Stomach (tissue), 8 donors: ENCODE measurements at regions not wholly inside any gene's neighbourhood (a gene's known extent, or its start where the extent isn't known, plus 50 kb on each side); places are given as distances from the start of the nearest gene placed in this dataset.
A peak's percentile ranks its signal among the peaks of the same experiment; 100 is the strongest.

Experiments
- DNase-seq, 2 donors: peaks; one replicate each; pipeline versions ENCODE4 v3.0.0 to v3.0.0-alpha.2; 2013 to 2019
- H3K27ac ChIP-seq, 5 donors: fragments of 200-600 bp in 4 of 5; sonication (generic) in 4 of 5; one replicate each; pipeline ENCODE4 v1.5.1; 2013 to 2019; ENCODE audit warnings: mild to moderate bottlenecking in 1 of 5, moderate library complexity in 1 of 5
- H3K27me3 ChIP-seq, 3 donors: fragments of 200-600 bp; sonication (generic); one replicate each; pipeline ENCODE4 v1.5.1; 2017 to 2019; ENCODE audit warnings: mixed run types in 1 of 3
- H3K36me3 ChIP-seq, 4 donors: fragments of 200-600 bp; sonication (generic); 1 replicate in 3 of 4; 2 replicates in 1 of 4; pipeline ENCODE4 v1.5.1; 2016 to 2019
- H3K4me1 ChIP-seq, 4 donors: fragments of 200-600 bp; sonication (generic); one replicate each; pipeline ENCODE4 v1.5.1; 2016 to 2019
- H3K4me3 ChIP-seq, 4 donors: fragments of 200-600 bp; sonication (generic) in 3 of 4; one replicate each; pipeline ENCODE4 v1.5.1; 2016 to 2019; ENCODE audit warnings: mild to moderate bottlenecking in 1 of 4
- H3K9me3 ChIP-seq, 4 donors: fragments of 200-600 bp; sonication (generic); one replicate each; pipeline ENCODE4 v1.5.1; 2016 to 2019
- EP300 ChIP-seq: sonication (generic); formaldehyde crosslinking; IDR thresholded peaks from one replicate; pipeline ENCODE4 v1.6.1; 2017; ENCODE audit warnings: antibody characterized with exemption
- POLR2A ChIP-seq, 4 donors: fragments of 450-650 bp; IDR thresholded peaks; one replicate each; pipeline ENCODE4 v1.6.1; 2016; ENCODE audit warnings: antibody characterized with exemption in 4 of 4, control low read depth in 2 of 4, mild to moderate bottlenecking in 1 of 4, moderate library complexity in 1 of 4
- POLR2AphosphoS5 ChIP-seq, 3 donors: sonication (generic); formaldehyde crosslinking; IDR thresholded peaks; one replicate each; pipeline ENCODE4 v1.6.1; 2016; ENCODE audit warnings: antibody characterized with exemption in 3 of 3
- WGBS, 5 donors: extraction: QIAGEN DNeasy Blood & Tissue Kit in 3 of 5; methylation state at CpG; one replicate each; pipeline versions ENCODE4 v1.1.5 to v1.1.7; 2013 to 2018; 5-methylcytosine and 5-hydroxymethylcytosine counted together
- intact Hi-C: fragments of 100-400 bp; cut with DNase I; formaldehyde crosslinking; loops from one replicate; pipeline ENCODE4 v1.15.1; 2023; ENCODE audit warnings: low total_unique reads
- TF ChIP-seq, protein P1 (sequence below), 7 experiments: fragments of 450-650 bp in 4 of 7; fragments of 200-600 bp in 3 of 7; sonication (generic) in 3 of 7; IDR thresholded peaks; one replicate each; pipeline ENCODE4 v1.5.1; 2016 to 2019; ENCODE audit warnings: antibody characterized with exemption in 7 of 7, control low read depth in 2 of 7, mild to moderate bottlenecking in 1 of 7
- donor health status: healthy with polysubstance abuse.
- donor health status: Bipolar disorder and iron deficiency.
- donor health status: healthy.

DNA sequence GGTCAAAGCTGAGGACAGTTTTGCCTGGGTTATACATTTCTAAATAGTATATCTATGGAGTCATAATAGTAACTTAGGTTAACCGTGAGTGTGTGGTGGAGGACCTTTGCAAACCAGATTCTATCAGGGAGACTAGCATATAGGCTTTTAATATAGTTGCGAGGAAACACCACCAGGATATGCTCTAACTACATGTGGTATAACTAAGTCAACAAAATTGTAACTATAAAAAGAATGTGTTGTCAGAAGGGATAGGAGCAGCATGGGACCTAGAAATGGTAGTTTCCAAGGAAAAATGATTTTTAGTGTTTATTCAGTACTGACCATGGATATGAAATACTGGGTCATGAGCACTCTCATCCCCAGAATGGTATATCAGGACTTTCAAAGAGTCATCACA lies 338.1 kb downstream of the TGFB2 start:
- Histone ChIP-seq H3K4me3 (no peak overlapping the region), H3K4me1 (no peaks in the 10 kb centered on the region), H3K27ac (no peak overlapping the region), H3K36me3 (no peaks in the 10 kb centered on the region), H3K9me3 (no peaks in the 10 kb centered on the region), H3K27me3 (no peaks in the 10 kb centered on the region)
- WGBS, 5 donors, result 42 to 88% (median 66%) methylated on average over 2 of the region's 2 CpGs
- TF ChIP-seq, protein P1, sequence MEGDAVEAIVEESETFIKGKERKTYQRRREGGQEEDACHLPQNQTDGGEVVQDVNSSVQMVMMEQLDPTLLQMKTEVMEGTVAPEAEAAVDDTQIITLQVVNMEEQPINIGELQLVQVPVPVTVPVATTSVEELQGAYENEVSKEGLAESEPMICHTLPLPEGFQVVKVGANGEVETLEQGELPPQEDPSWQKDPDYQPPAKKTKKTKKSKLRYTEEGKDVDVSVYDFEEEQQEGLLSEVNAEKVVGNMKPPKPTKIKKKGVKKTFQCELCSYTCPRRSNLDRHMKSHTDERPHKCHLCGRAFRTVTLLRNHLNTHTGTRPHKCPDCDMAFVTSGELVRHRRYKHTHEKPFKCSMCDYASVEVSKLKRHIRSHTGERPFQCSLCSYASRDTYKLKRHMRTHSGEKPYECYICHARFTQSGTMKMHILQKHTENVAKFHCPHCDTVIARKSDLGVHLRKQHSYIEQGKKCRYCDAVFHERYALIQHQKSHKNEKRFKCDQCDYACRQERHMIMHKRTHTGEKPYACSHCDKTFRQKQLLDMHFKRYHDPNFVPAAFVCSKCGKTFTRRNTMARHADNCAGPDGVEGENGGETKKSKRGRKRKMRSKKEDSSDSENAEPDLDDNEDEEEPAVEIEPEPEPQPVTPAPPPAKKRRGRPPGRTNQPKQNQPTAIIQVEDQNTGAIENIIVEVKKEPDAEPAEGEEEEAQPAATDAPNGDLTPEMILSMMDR (IDR thresholded peaks at IDR 0.05), result no peak
- no peak for TF ChIP-seq EP300
- no peak for TF ChIP-seq POLR2A (IDR thresholded peaks at IDR 0.05)
- no peak for TF ChIP-seq POLR2AphosphoS5 (IDR thresholded peaks at IDR 0.05)
- no peak for DNase-seq
- intact Hi-C loops, result no loop called here

DNA sequence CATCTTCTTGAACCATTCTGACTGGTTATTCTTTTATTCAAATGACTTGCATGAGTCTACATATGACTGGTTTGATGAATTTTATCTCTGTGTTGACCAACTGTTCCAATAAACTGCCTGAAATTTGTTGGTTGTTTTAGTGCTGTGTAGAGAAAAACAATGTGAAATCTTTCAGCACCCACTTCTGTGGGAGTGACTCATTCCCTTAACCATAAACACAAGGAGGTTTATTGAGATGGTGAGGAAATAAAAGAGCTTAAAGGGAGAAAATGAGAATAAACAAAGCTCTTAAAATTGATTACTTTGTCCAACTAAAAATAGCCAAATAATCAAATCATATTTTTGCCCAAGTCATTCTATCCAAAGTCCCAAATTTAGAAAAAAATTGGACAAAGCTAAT lies 341.1 kb downstream of the TGFB2 start:
- H3K27me3 ChIP-seq, result no peaks in the 10 kb centered on the region
- H3K9me3 ChIP-seq, result peaks cover 0 to 3% (median 0%) of the 10 kb centered on the region in 4 donors
- H3K4me3 ChIP-seq, result no peak overlapping the region
- H3K4me1 ChIP-seq, result no peaks in the 10 kb centered on the region
- H3K27ac ChIP-seq, result peak overlapping the region in 1 of 5 donors; percentile 21
- DNase-seq, result no peak
- TF ChIP-seq POLR2A (IDR thresholded peaks at IDR 0.05), result no peak
- no peak for TF ChIP-seq POLR2AphosphoS5 (IDR thresholded peaks at IDR 0.05)
- TF ChIP-seq, protein P1 (IDR thresholded peaks at IDR 0.05), result no peak
- no peak for TF ChIP-seq EP300
- intact Hi-C loops, result no loop called here
- H3K36me3 ChIP-seq, result no peaks in the 10 kb centered on the region

DNA sequence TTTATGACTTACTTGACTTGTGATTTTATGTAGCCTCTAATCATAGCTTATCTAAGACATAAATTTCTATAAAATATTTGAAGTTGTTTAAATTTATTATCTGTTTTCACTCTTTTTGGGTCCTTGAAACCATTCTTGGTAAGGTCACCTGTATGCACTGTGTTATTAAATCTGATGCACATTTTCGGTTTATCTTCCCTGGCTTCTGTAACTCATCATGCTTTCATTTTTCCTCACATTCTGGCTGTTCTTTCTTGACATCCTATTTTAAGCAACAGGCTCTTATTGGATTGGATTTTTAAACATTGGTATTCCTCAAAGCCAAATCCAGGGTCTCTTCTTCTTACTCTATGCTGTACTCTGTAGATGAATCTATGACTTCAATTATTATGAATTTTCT lies 341.6 kb downstream of the TGFB2 start:
- TF ChIP-seq EP300, result no peak
- Histone ChIP-seq H3K9me3 (peaks cover 0 to 3% (median 0%) of the 10 kb centered on the region in 4 donors), H3K27me3 (no peaks in the 10 kb centered on the region), H3K27ac (no peak overlapping the region), H3K4me1 (no peaks in the 10 kb centered on the region), H3K4me3 (no peak overlapping the region), H3K36me3 (no peaks in the 10 kb centered on the region)
- intact Hi-C loops, result no loop called here
- no peak for DNase-seq
- 65 to 94% (median 78%) methylated on average over 1 of the region's 1 CpG for WGBS, 5 donors

DNA sequence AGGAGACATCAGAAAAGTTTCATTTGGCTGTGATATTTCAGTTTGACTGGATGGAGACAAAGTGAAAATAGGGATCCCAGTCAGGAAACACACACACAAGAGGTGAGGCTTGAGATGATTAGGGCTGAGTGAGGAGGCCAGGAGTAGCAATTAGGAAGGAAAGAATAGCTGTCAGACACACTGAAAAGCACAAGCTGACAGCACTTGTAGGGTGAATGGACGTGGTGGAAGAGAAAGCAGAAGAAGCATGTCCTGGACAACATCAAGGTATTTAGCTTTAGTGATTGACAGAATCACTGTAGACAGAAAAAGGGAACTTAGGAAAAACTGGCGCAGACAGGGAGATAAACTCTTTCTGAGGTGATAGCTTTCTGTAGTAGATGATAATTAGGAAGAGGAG lies 347.7 kb downstream of the TGFB2 start:
- 64 to 70% (median 68%) methylated on average over 2 of the region's 2 CpGs for WGBS, 5 donors

DNA sequence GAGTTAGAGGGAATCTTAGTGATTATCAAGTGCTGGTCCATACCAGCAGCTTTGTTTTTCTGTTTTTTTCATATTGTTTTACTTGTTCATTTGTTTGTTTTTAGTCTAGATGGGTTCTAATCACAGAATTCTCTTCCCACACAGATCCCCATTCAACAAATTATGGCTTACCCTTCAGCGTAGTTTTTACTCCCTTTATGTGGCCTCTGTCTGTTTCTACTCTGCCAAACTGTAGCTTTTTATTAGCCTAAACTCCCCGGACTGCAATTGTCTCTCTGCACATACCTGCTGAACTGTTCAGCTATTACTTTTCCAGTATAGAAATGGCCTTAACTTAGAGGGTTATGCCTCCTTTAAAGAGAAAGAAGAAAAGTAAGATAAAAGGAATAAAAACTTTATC lies 348.5 kb downstream of the TGFB2 start:
- 33 to 74% (median 56%) methylated on average over 2 of the region's 2 CpGs for WGBS, 5 donors
- no peaks in the 10 kb centered on the region for H3K36me3 ChIP-seq
- H3K27me3 ChIP-seq, result no peaks in the 10 kb centered on the region
- no peak for DNase-seq
- no peak overlapping the region for H3K4me3 ChIP-seq
- no peak overlapping the region for H3K27ac ChIP-seq
- H3K9me3 ChIP-seq, result peaks cover 0 to 3% (median 0%) of the 10 kb centered on the region in 4 donors
- TF ChIP-seq, protein P1 (IDR thresholded peaks at IDR 0.05), result no peak
- TF ChIP-seq EP300 (no peak), POLR2AphosphoS5 (IDR thresholded peaks at IDR 0.05) (no peak), POLR2A (IDR thresholded peaks at IDR 0.05) (no peak)
- intact Hi-C loops, result no loop called here
- H3K4me1 ChIP-seq, result no peaks in the 10 kb centered on the region

More for the DNA sequence above, 347.7 kb downstream of the TGFB2 start:
- no peaks in the 10 kb centered on the region for H3K27me3 ChIP-seq
- no peaks in the 10 kb centered on the region for H3K4me1 ChIP-seq
- H3K27ac ChIP-seq, result no peak overlapping the region
- intact Hi-C loops, result no loop called here
- no peak for DNase-seq
- no peaks in the 10 kb centered on the region for H3K36me3 ChIP-seq
- H3K9me3 ChIP-seq, result peaks cover 0 to 3% (median 0%) of the 10 kb centered on the region in 4 donors
- no peak for TF ChIP-seq EP300
- TF ChIP-seq, protein P1 (IDR thresholded peaks at IDR 0.05), result no peak
- no peak for TF ChIP-seq POLR2A (IDR thresholded peaks at IDR 0.05)
- no peak for TF ChIP-seq POLR2AphosphoS5 (IDR thresholded peaks at IDR 0.05)
- H3K4me3 ChIP-seq, result no peak overlapping the region
